Cardiac fibroblast (primary cell): ENCODE measurements at regions not wholly inside any gene's neighbourhood (a gene's known extent, or its start where the extent isn't known, plus 50 kb on each side); places are given as distances from the start of the nearest gene placed in this dataset.

Source experiments
- DNase-seq, 2 donors: peaks; one replicate each; pipeline versions ENCODE4 v3.0.0 to v3.0.0-alpha.2; 2010; ENCODE audit warnings: low read depth in 2 of 2
- H3K4me3 ChIP-seq, 2 donors: replicated peaks in 1 of 2; 1 replicate in 1 of 2; 2 replicates in 1 of 2; pipeline ENCODE4 v1.5.1; 2011; ENCODE audit warnings: low read depth in 2 of 2, low read length in 2 of 2, mild to moderate bottlenecking in 2 of 2, moderate library complexity in 1 of 2
- CTCF ChIP-seq: IDR thresholded peaks from one replicate; pipeline ENCODE4 v1.5.1; 2011; ENCODE audit warnings: low read depth, mild to moderate bottlenecking, low read length, inconsistent platforms

DNA sequence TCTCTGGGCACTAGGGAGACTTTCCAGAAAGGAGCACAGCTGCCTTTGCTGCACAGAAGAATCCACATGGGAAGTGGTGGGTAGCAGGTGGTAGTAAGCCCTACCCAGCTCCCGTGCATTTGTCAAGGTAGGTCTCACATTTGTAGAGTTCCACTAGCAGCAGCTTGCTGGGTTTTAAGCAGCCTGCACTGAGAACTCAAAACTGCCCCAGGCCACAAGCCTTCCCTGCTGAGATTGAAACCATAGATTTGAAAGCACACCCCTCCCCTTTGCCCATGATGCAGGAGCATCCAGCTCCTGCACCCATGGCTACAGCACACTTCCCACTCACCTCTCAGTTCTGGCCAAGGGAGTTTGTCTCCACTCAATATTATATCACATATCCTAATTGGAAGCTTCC is 604.5 kb upstream of the STEAP1 start:
- no peak for DNase-seq

GRCh38 chr7:89554209-89554608 is 600.1 kb upstream of the STEAP1 start:
- TF ChIP-seq CTCF, result no peak
- DNase-seq, result no peak
- no peak overlapping the region for H3K4me3 ChIP-seq

More for the DNA sequence above, 604.5 kb upstream of the STEAP1 start:
- no peak for TF ChIP-seq CTCF
- H3K4me3 ChIP-seq, result no peak overlapping the region

DNA sequence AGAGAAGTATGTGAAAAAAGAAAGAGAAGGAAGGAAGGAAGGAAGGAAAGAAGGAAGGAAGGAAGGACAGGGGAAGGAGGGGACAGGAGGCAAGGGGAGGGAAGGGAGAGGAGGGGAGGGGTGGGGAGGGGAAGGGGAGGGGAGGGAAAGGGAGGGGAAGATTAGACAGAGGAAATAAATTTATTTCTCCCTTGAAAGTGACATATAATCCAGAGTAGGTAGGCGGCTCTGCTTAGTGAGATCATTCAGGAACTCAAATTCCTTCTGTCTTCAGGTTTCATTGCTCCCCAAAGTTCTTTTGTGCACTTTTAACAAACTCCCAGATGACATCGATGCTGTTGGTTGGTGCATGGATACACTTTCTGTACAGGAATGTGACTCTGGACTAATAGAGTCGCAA is 594.7 kb upstream of the STEAP1 start:
- no peak for TF ChIP-seq CTCF
- no peak for DNase-seq
- no peak overlapping the region for H3K4me3 ChIP-seq

DNA sequence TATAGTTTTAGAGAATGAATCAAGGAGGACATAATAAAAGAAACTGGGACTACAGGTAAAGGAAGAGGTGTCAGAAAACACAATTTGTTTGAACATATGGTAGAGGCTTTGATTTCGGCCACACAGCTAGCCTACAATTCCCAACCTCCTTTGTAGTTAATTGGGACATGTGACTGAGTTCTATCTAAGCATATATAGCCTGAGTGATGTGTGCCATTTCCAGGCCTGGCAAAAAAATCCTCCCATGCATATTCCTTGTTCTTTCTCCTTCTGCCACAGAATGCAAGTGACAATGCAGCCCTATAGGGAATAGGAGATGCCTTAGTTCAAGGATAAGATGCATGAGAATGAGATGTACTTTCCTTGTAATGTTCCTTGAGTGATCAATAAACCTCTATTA is 590.7 kb upstream of the STEAP1 start:
- TF ChIP-seq CTCF, result no peak
- no peak overlapping the region for H3K4me3 ChIP-seq
- DNase-seq, result no peak

- no peak overlapping the region for H3K4me3 ChIP-seq
- TF ChIP-seq CTCF, result no peak
- DNase-seq, result no peak
Observed at GRCh38 chr7:89584896-89585295, 569.4 kb upstream of the STEAP1 start.

- DNase-seq, result no peak
- no peak for TF ChIP-seq CTCF
- H3K4me3 ChIP-seq, result no peak overlapping the region
Observed at GRCh38 chr7:89593125-89593524, 561.1 kb upstream of the STEAP1 start.

DNA sequence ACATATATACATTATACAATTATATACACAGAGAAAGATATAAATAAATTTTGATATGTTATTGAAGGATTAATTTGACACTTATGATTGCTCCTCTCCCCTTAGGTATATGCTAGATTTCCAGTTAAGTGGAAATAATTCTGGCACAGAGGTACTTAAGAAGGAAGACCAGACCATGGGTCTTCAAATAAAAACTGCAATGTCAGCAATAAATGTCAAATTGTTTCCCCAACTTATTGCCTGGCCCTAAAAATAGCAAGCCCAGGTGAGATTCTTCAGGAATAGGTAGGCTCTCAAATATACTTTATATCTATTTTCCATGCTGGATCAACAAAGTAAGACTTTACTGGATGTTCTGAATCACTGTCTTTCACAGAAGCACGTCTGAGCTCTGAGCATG is 551.3 kb upstream of the STEAP1 start:
- no peak for DNase-seq
- no peak for TF ChIP-seq CTCF
- no peak overlapping the region for H3K4me3 ChIP-seq
